ENCODE measurements at regions not wholly inside any gene's neighbourhood (a gene's known extent, or its start where the extent isn't known, plus 50 kb on each side); places are given as distances from the start of the nearest gene placed in this dataset.

DNA sequence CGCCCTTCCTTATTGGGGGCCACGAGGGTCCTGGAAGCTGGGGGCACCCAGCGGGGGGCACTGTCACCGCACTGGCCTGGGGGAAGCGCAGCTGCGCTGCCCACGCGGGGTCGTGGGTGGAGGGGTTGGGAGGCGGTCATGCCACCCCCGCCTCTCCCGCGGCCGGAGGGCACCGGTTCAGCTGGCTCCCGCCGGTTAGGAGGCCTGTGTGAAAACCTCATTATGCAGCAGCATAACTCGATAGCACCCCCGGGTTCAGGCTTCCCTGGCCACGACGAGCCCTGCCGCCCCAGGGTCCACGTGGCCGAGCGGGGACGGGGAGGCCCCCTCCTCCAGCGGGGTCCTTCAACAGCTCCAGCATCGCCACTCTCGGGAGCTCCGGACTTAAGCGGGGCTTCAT, 91.2 kb upstream of the ERCC6L2 start:
- no peaks in the 10 kb centered on the region for H3K36me3 ChIP-seq (ENCODE audit: low read length)
- H3K9me3 ChIP-seq (ENCODE audit: insufficient read depth, low read length) = no peaks in the 10 kb centered on the region
- H3K4me3 ChIP-seq (ENCODE audit: insufficient read depth, low read length, poor library complexity, severe bottlenecking) = no peak overlapping the region
- no peaks in the 10 kb centered on the region for H3K9me2 ChIP-seq (replicated peaks; ENCODE audit: insufficient read depth, low read length)
- H3K9ac ChIP-seq (ENCODE audit: low read length) = no peak overlapping the region
- no peaks in the 10 kb centered on the region for H3K27me3 ChIP-seq (ENCODE audit: low read length)
- no peaks in the 10 kb centered on the region for H4K20me1 ChIP-seq (ENCODE audit: low read depth, low read length)
- no peak for TF ChIP-seq EZH2phosphoT487 (conservative IDR thresholded peaks at IDR 0.05; ENCODE audit: low read length)
- TF ChIP-seq, protein P1, sequence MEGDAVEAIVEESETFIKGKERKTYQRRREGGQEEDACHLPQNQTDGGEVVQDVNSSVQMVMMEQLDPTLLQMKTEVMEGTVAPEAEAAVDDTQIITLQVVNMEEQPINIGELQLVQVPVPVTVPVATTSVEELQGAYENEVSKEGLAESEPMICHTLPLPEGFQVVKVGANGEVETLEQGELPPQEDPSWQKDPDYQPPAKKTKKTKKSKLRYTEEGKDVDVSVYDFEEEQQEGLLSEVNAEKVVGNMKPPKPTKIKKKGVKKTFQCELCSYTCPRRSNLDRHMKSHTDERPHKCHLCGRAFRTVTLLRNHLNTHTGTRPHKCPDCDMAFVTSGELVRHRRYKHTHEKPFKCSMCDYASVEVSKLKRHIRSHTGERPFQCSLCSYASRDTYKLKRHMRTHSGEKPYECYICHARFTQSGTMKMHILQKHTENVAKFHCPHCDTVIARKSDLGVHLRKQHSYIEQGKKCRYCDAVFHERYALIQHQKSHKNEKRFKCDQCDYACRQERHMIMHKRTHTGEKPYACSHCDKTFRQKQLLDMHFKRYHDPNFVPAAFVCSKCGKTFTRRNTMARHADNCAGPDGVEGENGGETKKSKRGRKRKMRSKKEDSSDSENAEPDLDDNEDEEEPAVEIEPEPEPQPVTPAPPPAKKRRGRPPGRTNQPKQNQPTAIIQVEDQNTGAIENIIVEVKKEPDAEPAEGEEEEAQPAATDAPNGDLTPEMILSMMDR (IDR thresholded peaks at IDR 0.05; ENCODE audit: insufficient read depth, low read length, poor library complexity, severe bottlenecking) = no peak
- no peak overlapping the region for H3K4me2 ChIP-seq (ENCODE audit: low read depth, low read length, poor library complexity, severe bottlenecking)
- H3K79me2 ChIP-seq (ENCODE audit: insufficient read depth, low read length) = no peaks in the 10 kb centered on the region
- H3K27ac ChIP-seq (ENCODE audit: low read depth, low read length) = no peak overlapping the region
- H3F3A ChIP-seq (ENCODE audit: insufficient read depth) = no peaks in the 10 kb centered on the region
- no peak overlapping the region for H2AFZ ChIP-seq (ENCODE audit: low read depth, low read length, severe bottlenecking)

GRCh38 chr9:95783426-95783975, 92.0 kb upstream of the ERCC6L2 start:
- no peak overlapping the region for H2AFZ ChIP-seq (ENCODE audit: low read depth, low read length, severe bottlenecking)
- H3K36me3 ChIP-seq (ENCODE audit: low read length) = no peaks in the 10 kb centered on the region
- TF ChIP-seq, protein P1 (IDR thresholded peaks at IDR 0.05; ENCODE audit: insufficient read depth, low read length, poor library complexity, severe bottlenecking) = no peak
- TF ChIP-seq EZH2phosphoT487 (conservative IDR thresholded peaks at IDR 0.05; ENCODE audit: low read length) = no peak

GRCh38 chr9:95780751-95781150, 94.7 kb upstream of the ERCC6L2 start:
- Histone ChIP-seq H3K27ac (ENCODE audit: low read depth, low read length) (no peak overlapping the region), H3K9me2 (replicated peaks; ENCODE audit: insufficient read depth, low read length) (no peaks in the 10 kb centered on the region), H3K79me2 (ENCODE audit: insufficient read depth, low read length) (no peaks in the 10 kb centered on the region), H3K27me3 (ENCODE audit: low read length) (no peaks in the 10 kb centered on the region), H3F3A (ENCODE audit: insufficient read depth) (no peaks in the 10 kb centered on the region), H3K36me3 (ENCODE audit: low read length) (no peaks in the 10 kb centered on the region), H4K20me1 (ENCODE audit: low read depth, low read length) (no peaks in the 10 kb centered on the region), H3K9ac (ENCODE audit: low read length) (no peak overlapping the region), H3K4me2 (ENCODE audit: low read depth, low read length, poor library complexity, severe bottlenecking) (no peak overlapping the region), H3K4me3 (ENCODE audit: insufficient read depth, low read length, poor library complexity, severe bottlenecking) (no peak overlapping the region), H2AFZ (ENCODE audit: low read depth, low read length, severe bottlenecking) (no peak overlapping the region), H3K9me3 (ENCODE audit: insufficient read depth, low read length) (no peaks in the 10 kb centered on the region)
- TF ChIP-seq EZH2phosphoT487 (conservative IDR thresholded peaks at IDR 0.05; ENCODE audit: low read length) = no peak
- TF ChIP-seq, protein P1 (IDR thresholded peaks at IDR 0.05; ENCODE audit: insufficient read depth, low read length, poor library complexity, severe bottlenecking) = no peak

More at GRCh38 chr9:95783426-95783975, 92.0 kb upstream of the ERCC6L2 start:
- H3K27me3 ChIP-seq (ENCODE audit: low read length) = no peaks in the 10 kb centered on the region
- no peak overlapping the region for H3K4me3 ChIP-seq (ENCODE audit: insufficient read depth, low read length, poor library complexity, severe bottlenecking)
- H3F3A ChIP-seq (ENCODE audit: insufficient read depth) = no peaks in the 10 kb centered on the region
- H3K9ac ChIP-seq (ENCODE audit: low read length) = no peak overlapping the region
- H3K9me3 ChIP-seq (ENCODE audit: insufficient read depth, low read length) = no peaks in the 10 kb centered on the region
- H3K9me2 ChIP-seq (replicated peaks; ENCODE audit: insufficient read depth, low read length) = no peaks in the 10 kb centered on the region
- no peak overlapping the region for H3K4me2 ChIP-seq (ENCODE audit: low read depth, low read length, poor library complexity, severe bottlenecking)
- no peak overlapping the region for H3K27ac ChIP-seq (ENCODE audit: low read depth, low read length)
- H3K79me2 ChIP-seq (ENCODE audit: insufficient read depth, low read length) = no peaks in the 10 kb centered on the region
- no peaks in the 10 kb centered on the region for H4K20me1 ChIP-seq (ENCODE audit: low read depth, low read length)

Data from SU-DHL-6 (cell line).